NCI-H1436 treated with DMSO at 0.1 percent for 48 hours (cell line): ENCODE measurements at regions not wholly inside any gene's neighbourhood (a gene's known extent, or its start where the extent isn't known, plus 50 kb on each side); places are given as distances from the start of the nearest gene placed in this dataset.

Experiments used
- DNase-seq: peaks from one replicate; lab custom pipeline; 2025; lab: John Stamatoyannopoulos, UW

DNA sequence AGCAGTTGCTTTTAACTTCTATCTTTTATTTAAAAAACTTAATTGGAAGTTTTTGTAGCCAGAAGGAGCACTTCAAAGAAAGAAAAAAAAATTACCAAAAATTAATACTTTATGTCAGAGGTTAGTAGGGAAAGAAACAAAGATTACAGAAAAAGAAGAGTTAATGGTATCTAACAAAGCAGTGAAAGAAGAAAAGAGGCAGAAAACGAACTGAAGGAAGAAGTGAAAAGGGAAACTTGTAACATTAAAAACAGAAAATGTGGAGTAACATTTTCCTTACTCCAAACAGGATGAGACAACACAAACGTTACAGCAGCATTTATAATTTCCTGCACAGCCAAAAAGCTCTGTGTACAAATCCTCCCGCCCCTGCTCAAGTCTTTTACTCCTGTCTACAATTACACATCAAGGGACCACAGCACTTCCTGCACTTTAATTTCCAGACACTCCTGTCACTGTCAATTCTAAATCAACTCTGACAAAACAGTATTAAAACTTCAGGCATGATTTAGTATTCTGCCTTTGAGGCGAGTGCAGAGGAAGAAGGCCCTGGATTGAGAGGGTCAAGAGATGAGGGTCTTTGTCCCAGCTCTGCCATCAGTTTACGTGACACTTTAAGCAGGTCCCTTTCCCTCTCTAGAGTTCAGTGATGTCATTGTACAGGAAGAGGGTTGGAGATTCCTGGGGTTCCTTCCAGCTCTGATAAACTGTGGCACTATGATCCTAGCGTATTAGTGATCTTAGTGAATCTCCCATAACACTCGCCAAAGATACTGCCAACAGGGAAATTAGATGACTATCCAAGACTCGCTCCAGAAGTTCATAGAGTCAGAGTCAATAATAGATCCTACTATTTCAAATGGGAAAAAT is 53.2 kb upstream of the LSM14A start:
- no peak for DNase-seq

DNA sequence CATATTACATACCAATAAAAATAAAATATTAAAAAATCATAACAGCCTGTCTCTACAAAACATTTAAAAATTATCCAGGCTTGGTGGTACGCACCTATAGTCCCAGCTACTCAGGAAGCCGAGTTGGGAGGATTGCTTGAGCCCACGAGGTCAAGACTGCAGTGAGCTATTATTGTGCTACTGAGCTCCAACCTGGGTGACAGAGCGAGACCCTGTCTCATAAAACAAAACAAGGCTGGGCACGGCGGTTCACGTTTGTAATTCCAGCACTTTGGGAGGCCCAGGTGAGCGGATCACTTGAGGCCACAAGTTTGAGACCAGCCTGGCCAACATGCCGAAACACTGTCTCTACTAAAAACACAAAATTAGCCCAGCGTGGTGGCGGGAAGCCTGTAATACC is 52.2 kb upstream of the LSM14A start:
- DNase-seq, result no peak

- DNase-seq, result no peak
Observed at GRCh38 chr19:34120846-34121639, 51.3 kb upstream of the LSM14A start.
